Tibial nerve (tissue), 4 donors: ENCODE measurements at regions not wholly inside any gene's neighbourhood (a gene's known extent, or its start where the extent isn't known, plus 50 kb on each side); places are given as distances from the start of the nearest gene placed in this dataset.
A peak's percentile ranks its signal among the peaks of the same experiment; 100 is the strongest.

Experiments
- DNase-seq, 2 donors: peaks; one replicate each; pipeline ENCODE4 v3.0.0-alpha.2; 2019; ENCODE audit warnings: low spot score in 2 of 2
- H3K27ac ChIP-seq, 4 donors: fragments of 200-600 bp; sonication (generic) in 3 of 4; one replicate each; pipeline ENCODE4 v1.5.1; 2017 to 2019; ENCODE audit warnings: mild to moderate bottlenecking in 1 of 4
- H3K27me3 ChIP-seq, 2 donors: fragments of 200-600 bp; sonication (generic) in 1 of 2; one replicate each; pipeline versions ENCODE4 v1.5.1 to v1.6.0; 2017 to 2019
- H3K36me3 ChIP-seq, 3 donors: fragments of 200-600 bp; sonication (generic); one replicate each; pipeline ENCODE4 v1.5.1; 2018 to 2019
- H3K4me1 ChIP-seq, 4 donors: fragments of 200-600 bp; sonication (generic) in 3 of 4; one replicate each; pipeline ENCODE4 v1.5.1; 2017 to 2019
- H3K4me3 ChIP-seq, 4 donors: fragments of 200-600 bp; sonication (generic) in 3 of 4; one replicate each; pipeline ENCODE4 v1.5.1; 2017 to 2019; ENCODE audit warnings: mild to moderate bottlenecking in 1 of 4, moderate library complexity in 1 of 4
- H3K9me3 ChIP-seq, 4 donors: fragments of 200-600 bp; sonication (generic) in 3 of 4; one replicate each; pipeline ENCODE4 v1.5.1; 2017 to 2019
- CTCF ChIP-seq, 5 experiments: fragments of 200-600 bp in 3 of 5; fragments of 450-650 bp in 2 of 5; sonication (generic) in 3 of 5; IDR thresholded peaks; one replicate each; pipeline ENCODE4 v1.5.1; 2016 to 2019; ENCODE audit warnings: antibody characterized with exemption in 5 of 5, mild to moderate bottlenecking in 3 of 5, moderate library complexity in 2 of 5
- EP300 ChIP-seq, 2 donors: sonication (generic); formaldehyde crosslinking; IDR thresholded peaks; one replicate each; pipeline ENCODE4 v1.6.1; 2017; ENCODE audit warnings: antibody characterized with exemption in 2 of 2, mild to moderate bottlenecking in 1 of 2
- POLR2A ChIP-seq, 2 donors: fragments of 450-650 bp; IDR thresholded peaks; one replicate each; pipeline ENCODE4 v1.6.1; 2017; ENCODE audit warnings: antibody characterized with exemption in 2 of 2, mild to moderate bottlenecking in 2 of 2, moderate library complexity in 2 of 2
- WGBS, 2 donors: methylation state at CpG; one replicate each; pipeline ENCODE4 v1.1.5; 2018; 5-methylcytosine and 5-hydroxymethylcytosine counted together

- Histone ChIP-seq H3K9me3 (no peaks in the 10 kb centered on the region), H3K27ac (no peak overlapping the region), H3K27me3 (no peaks in the 10 kb centered on the region), H3K36me3 (no peaks in the 10 kb centered on the region), H3K4me1 (peaks cover 0 to 3% (median 0%) of the 10 kb centered on the region in 4 donors), H3K4me3 (no peak overlapping the region)
- TF ChIP-seq POLR2A (IDR thresholded peaks at IDR 0.05) (no peak), EP300 (IDR thresholded peaks at IDR 0.05) (no peak), CTCF (IDR thresholded peaks at IDR 0.05) (no peak)
- WGBS, 2 donors = 80 to 85% methylated on average over 6 of the region's 6 CpGs
- DNase-seq = no peak
Measured at GRCh38 chr6:44645276-44645675, 257.8 kb downstream of the CDC5L start.

GRCh38 chr6:44646355-44646754, 258.8 kb downstream of the CDC5L start:
- H3K27ac ChIP-seq = no peak overlapping the region
- 66 to 71% methylated on average over 5 of the region's 5 CpGs for WGBS, 2 donors
- no peaks in the 10 kb centered on the region for H3K36me3 ChIP-seq
- H3K9me3 ChIP-seq = no peaks in the 10 kb centered on the region
- TF ChIP-seq CTCF (IDR thresholded peaks at IDR 0.05) (no peak), EP300 (IDR thresholded peaks at IDR 0.05) (no peak), POLR2A (IDR thresholded peaks at IDR 0.05) (no peak)
- DNase-seq = no peak
- peaks cover 0 to 3% (median 0%) of the 10 kb centered on the region in 4 donors for H3K4me1 ChIP-seq
- no peak overlapping the region for H3K4me3 ChIP-seq
- no peaks in the 10 kb centered on the region for H3K27me3 ChIP-seq

GRCh38 chr6:44649365-44650025, 262.0 kb downstream of the CDC5L start:
- TF ChIP-seq CTCF (IDR thresholded peaks at IDR 0.05) = no peak
- no peak for TF ChIP-seq POLR2A (IDR thresholded peaks at IDR 0.05)
- TF ChIP-seq EP300 (IDR thresholded peaks at IDR 0.05) = peak in 1 of 2 donors; percentile 33
- Histone ChIP-seq H3K27me3 (no peaks in the 10 kb centered on the region), H3K4me3 (no peak overlapping the region), H3K36me3 (no peaks in the 10 kb centered on the region), H3K27ac (no peak overlapping the region), H3K4me1 (peaks cover 0 to 3% (median 0%) of the 10 kb centered on the region in 4 donors), H3K9me3 (no peaks in the 10 kb centered on the region)
- 49 to 56% methylated on average over 4 of the region's 4 CpGs for WGBS, 2 donors
- no peak for DNase-seq

GRCh38 chr6:44650495-44650894, 263.0 kb downstream of the CDC5L start:
- WGBS, 2 donors = 81 to 95% methylated on average over 6 of the region's 6 CpGs

More at GRCh38 chr6:44650495-44650894, 263.0 kb downstream of the CDC5L start:
- Histone ChIP-seq H3K4me3 (no peak overlapping the region), H3K27me3 (no peaks in the 10 kb centered on the region), H3K27ac (no peak overlapping the region), H3K9me3 (no peaks in the 10 kb centered on the region), H3K36me3 (no peaks in the 10 kb centered on the region), H3K4me1 (peaks cover 0 to 10% (median 1%) of the 10 kb centered on the region in 4 donors)
- TF ChIP-seq CTCF (IDR thresholded peaks at IDR 0.05) (no peak), EP300 (IDR thresholded peaks at IDR 0.05) (no peak), POLR2A (IDR thresholded peaks at IDR 0.05) (no peak)
- DNase-seq = peak in 1 of 2 donors; percentile 29
